KMS-11 (cell line): ENCODE measurements at regions not wholly inside any gene's neighbourhood (a gene's known extent, or its start where the extent isn't known, plus 50 kb on each side); places are given as distances from the start of the nearest gene placed in this dataset.

Experiments used
- H2AFZ ChIP-seq: fragments of 200-600 bp; sonication (generic); 2 replicates; pipeline ENCODE4 v1.6.1; 2016; ENCODE audit warnings: antibody characterized with exemption, mixed run types, low read depth
- H3K27ac ChIP-seq: fragments of 200-600 bp; sonication (generic); 2 replicates; pipeline ENCODE4 v1.6.1; 2016; ENCODE audit warnings: mild to moderate bottlenecking, mixed run types
- H3K27me3 ChIP-seq: fragments of 200-600 bp; sonication (generic); 2 replicates; pipeline ENCODE4 v1.6.1; 2017; ENCODE audit warnings: mild to moderate bottlenecking, low read depth, mixed run types, moderate library complexity; ENCODE audit not compliant: insufficient read depth
- H3K36me3 ChIP-seq: fragments of 200-600 bp; sonication (generic); 2 replicates; pipeline ENCODE4 v1.6.1; 2017; ENCODE audit warnings: mild to moderate bottlenecking, mixed run types; ENCODE audit not compliant: insufficient read depth
- H3K4me1 ChIP-seq: fragments of 200-600 bp; sonication (generic); 2 replicates; pipeline ENCODE4 v1.6.1; 2016; ENCODE audit warnings: mild to moderate bottlenecking, low read depth, mixed run types; ENCODE audit not compliant: poor library complexity, severe bottlenecking
- H3K4me2 ChIP-seq: fragments of 200-600 bp; sonication (generic); 2 replicates; pipeline ENCODE4 v1.7.0; 2016; ENCODE audit warnings: mild to moderate bottlenecking, mixed run types
- H3K4me3 ChIP-seq: fragments of 200-600 bp; sonication (generic); IDR thresholded peaks from 2 replicates; pipeline ENCODE4 v1.6.1; 2017; ENCODE audit warnings: low read depth, low read length, mixed read lengths; ENCODE audit not compliant: insufficient read depth
- H3K79me2 ChIP-seq: fragments of 200-600 bp; sonication (generic); 2 replicates; pipeline ENCODE4 v1.6.1; 2016; ENCODE audit warnings: low read depth, mixed run types; ENCODE audit not compliant: insufficient read depth
- H3K9ac ChIP-seq: fragments of 200-600 bp; sonication (generic); 2 replicates; pipeline ENCODE4 v1.6.1; 2016; ENCODE audit warnings: mild to moderate bottlenecking, mixed run types
- H4K20me1 ChIP-seq: fragments of 200-600 bp; sonication (generic); 2 replicates; pipeline ENCODE4 v1.6.1; 2016; ENCODE audit warnings: mild to moderate bottlenecking, mixed run types; ENCODE audit not compliant: insufficient read depth
- TF ChIP-seq, protein P1 (sequence below): fragments of 200-600 bp; sonication (generic); conservative IDR thresholded peaks from 2 replicates; pipeline ENCODE4 v1.6.1; 2017; ENCODE audit warnings: low read depth, mild to moderate bottlenecking, antibody characterized with exemption, low read length, moderate library complexity, mixed read lengths

DNA sequence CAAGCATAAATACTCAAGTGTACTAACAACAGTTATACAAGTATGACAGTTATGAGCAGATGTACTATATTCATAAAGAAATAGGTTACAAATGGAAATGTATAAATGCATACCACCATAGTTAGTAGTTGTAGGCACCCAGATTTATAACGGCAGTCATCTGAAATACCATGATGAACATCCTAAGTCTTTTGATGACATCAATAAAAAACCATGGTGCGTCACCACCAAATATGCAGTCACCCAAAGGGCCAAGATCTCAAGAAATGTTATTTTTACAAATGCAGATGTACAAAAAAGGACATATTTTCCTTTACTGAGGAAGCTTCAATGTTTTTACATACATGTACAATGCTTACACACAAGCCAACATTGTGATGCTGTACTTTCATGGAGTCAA is 70.8 kb upstream of the XPA start:
- H3K9ac ChIP-seq = no peak overlapping the region
- no peak overlapping the region for H3K4me2 ChIP-seq
- no peak overlapping the region for H3K27ac ChIP-seq
- H3K79me2 ChIP-seq = no peaks in the 10 kb centered on the region
- no peaks in the 10 kb centered on the region for H3K27me3 ChIP-seq
- H3K4me3 ChIP-seq = no peak overlapping the region
- H3K36me3 ChIP-seq = no peaks in the 10 kb centered on the region
- H4K20me1 ChIP-seq = no peaks in the 10 kb centered on the region
- no peaks in the 10 kb centered on the region for H3K4me1 ChIP-seq
- TF ChIP-seq, protein P1, sequence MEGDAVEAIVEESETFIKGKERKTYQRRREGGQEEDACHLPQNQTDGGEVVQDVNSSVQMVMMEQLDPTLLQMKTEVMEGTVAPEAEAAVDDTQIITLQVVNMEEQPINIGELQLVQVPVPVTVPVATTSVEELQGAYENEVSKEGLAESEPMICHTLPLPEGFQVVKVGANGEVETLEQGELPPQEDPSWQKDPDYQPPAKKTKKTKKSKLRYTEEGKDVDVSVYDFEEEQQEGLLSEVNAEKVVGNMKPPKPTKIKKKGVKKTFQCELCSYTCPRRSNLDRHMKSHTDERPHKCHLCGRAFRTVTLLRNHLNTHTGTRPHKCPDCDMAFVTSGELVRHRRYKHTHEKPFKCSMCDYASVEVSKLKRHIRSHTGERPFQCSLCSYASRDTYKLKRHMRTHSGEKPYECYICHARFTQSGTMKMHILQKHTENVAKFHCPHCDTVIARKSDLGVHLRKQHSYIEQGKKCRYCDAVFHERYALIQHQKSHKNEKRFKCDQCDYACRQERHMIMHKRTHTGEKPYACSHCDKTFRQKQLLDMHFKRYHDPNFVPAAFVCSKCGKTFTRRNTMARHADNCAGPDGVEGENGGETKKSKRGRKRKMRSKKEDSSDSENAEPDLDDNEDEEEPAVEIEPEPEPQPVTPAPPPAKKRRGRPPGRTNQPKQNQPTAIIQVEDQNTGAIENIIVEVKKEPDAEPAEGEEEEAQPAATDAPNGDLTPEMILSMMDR = no peak
- no peak overlapping the region for H2AFZ ChIP-seq

DNA sequence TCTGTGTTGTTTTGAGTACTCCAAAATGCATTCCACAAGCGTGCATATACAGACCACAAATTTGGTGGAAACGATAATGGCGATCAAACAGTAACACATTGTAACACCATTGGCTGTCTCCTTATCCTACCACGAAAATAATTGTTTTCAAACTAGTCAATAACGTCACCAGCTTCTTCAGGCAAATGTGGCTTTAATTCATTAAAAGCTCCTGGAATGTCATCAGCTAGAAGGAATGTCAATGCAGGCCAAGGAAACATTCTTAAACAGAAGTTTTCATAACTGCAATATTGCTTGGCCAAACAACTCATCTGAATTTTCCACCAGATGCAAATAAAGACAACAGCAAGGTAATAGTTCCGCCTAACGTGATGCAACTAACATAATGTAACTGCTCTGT is 71.6 kb upstream of the XPA start:
- Histone ChIP-seq H3K9ac (no peak overlapping the region), H2AFZ (no peak overlapping the region), H4K20me1 (no peaks in the 10 kb centered on the region), H3K79me2 (no peaks in the 10 kb centered on the region), H3K27ac (no peak overlapping the region), H3K4me3 (no peak overlapping the region), H3K36me3 (no peaks in the 10 kb centered on the region), H3K27me3 (no peaks in the 10 kb centered on the region), H3K4me2 (no peak overlapping the region), H3K4me1 (no peaks in the 10 kb centered on the region)
- TF ChIP-seq, protein P1 = no peak

DNA sequence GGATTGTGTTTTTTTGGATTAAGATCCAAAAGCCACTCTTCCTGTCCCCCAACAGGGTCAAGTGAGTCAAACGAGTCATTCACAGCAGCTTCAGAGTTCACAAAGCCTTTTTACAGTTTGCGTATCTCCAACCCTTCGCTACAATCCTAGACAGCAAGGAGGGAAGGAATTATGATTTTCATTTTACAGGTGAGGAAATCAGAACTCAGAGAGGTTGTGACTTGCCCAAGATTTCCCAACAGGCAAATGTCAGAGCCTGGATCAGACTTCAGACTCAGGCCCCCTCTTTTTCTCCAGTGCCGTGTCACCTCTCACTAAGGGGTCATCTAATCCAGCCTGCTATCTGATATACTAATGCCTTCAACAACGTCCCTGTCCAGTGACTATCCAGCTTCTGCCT is 72.1 kb upstream of the XPA start:
- H4K20me1 ChIP-seq = no peaks in the 10 kb centered on the region
- H3K36me3 ChIP-seq = no peaks in the 10 kb centered on the region
- H3K9ac ChIP-seq = no peak overlapping the region
- no peak overlapping the region for H3K27ac ChIP-seq
- H3K4me3 ChIP-seq = no peak overlapping the region
- H3K79me2 ChIP-seq = no peaks in the 10 kb centered on the region
- no peaks in the 10 kb centered on the region for H3K27me3 ChIP-seq
- H3K4me1 ChIP-seq = no peaks in the 10 kb centered on the region
- no peak overlapping the region for H3K4me2 ChIP-seq
- TF ChIP-seq, protein P1 = no peak
- no peak overlapping the region for H2AFZ ChIP-seq

DNA sequence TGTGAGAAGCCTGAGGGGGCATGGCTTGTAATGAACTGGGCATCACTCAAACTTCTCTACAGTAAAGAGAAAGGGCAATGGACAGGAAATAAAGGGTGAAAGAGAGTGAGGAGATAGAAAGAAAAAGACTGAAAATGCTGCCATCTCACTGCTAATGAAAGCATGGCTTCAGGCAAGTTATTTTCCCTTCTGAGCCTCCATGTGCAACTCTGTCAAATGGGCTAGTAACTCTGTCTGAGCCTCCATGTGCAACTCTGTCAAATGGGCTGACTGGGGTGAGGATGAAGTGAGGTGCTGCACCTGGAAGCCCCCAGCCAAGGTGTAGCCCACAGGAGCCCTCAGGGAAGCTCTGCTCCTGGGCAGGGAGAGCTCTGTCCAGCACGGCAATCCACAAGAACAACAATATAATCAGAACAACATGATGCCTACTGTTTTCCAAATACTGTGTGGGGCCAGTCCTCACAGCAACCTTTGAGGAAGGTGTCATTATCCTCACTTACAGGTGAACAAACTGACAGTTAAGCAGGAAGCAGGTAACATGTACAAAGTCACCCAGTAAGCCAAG is 73.8 kb upstream of the XPA start:
- H3K9ac ChIP-seq = no peak overlapping the region
- H2AFZ ChIP-seq = no peak overlapping the region
- H3K27me3 ChIP-seq = no peaks in the 10 kb centered on the region
- TF ChIP-seq, protein P1 = no peak
- H3K4me1 ChIP-seq = no peaks in the 10 kb centered on the region
- no peak overlapping the region for H3K4me2 ChIP-seq
- no peak overlapping the region for H3K4me3 ChIP-seq
- no peaks in the 10 kb centered on the region for H3K36me3 ChIP-seq
- no peak overlapping the region for H3K27ac ChIP-seq
- no peaks in the 10 kb centered on the region for H4K20me1 ChIP-seq
- no peaks in the 10 kb centered on the region for H3K79me2 ChIP-seq
